Thyroid gland (tissue), 4 donors: ENCODE measurements at regions not wholly inside any gene's neighbourhood (a gene's known extent, or its start where the extent isn't known, plus 50 kb on each side); places are given as distances from the start of the nearest gene placed in this dataset.

ENCODE experiments used
- DNase-seq, 2 donors: peaks; one replicate each; pipeline ENCODE4 v3.0.0-alpha.2; 2019
- H3K27ac ChIP-seq, 3 donors: fragments of 200-600 bp; sonication (generic); 1 replicate in 2 of 3; 2 replicates in 1 of 3; pipeline ENCODE4 v1.5.1; 2016 to 2019; ENCODE audit warnings: mild to moderate bottlenecking in 1 of 3, moderate library complexity in 1 of 3
- H3K27me3 ChIP-seq: fragments of 200-600 bp; sonication (generic); one replicate; pipeline ENCODE4 v1.5.1; 2019
- H3K36me3 ChIP-seq, 2 donors: fragments of 200-600 bp; sonication (generic); one replicate each; pipeline ENCODE4 v1.5.1; 2016 to 2019
- H3K4me1 ChIP-seq, 2 donors: fragments of 200-600 bp; sonication (generic); one replicate each; pipeline ENCODE4 v1.5.1; 2017 to 2019
- H3K4me3 ChIP-seq, 3 donors: fragments of 200-600 bp; sonication (generic); replicated peaks in 1 of 3; 1 replicate in 2 of 3; 2 replicates in 1 of 3; pipeline ENCODE4 v1.5.1; 2016; ENCODE audit warnings: mild to moderate bottlenecking in 1 of 3
- H3K9me3 ChIP-seq: fragments of 200-600 bp; sonication (generic); one replicate; pipeline ENCODE4 v1.5.1; 2017
- POLR2A ChIP-seq, 2 donors: fragments of 450-650 bp; IDR thresholded peaks; one replicate each; pipeline ENCODE4 v1.6.1; 2017; ENCODE audit warnings: antibody characterized with exemption in 2 of 2, mild to moderate bottlenecking in 2 of 2, moderate library complexity in 1 of 2
- WGBS, 2 donors: methylation state at CpG; one replicate each; pipeline ENCODE4 v1.1.5; 2017; 5-methylcytosine and 5-hydroxymethylcytosine counted together
- intact Hi-C: fragments of 100-400 bp; cut with DNase I; formaldehyde crosslinking; loops from one replicate; pipeline ENCODE4 v1.15.1; 2023
- TF ChIP-seq, protein P1 (sequence below), 6 experiments: fragments of 200-600 bp in 3 of 6; fragments of 450-650 bp in 3 of 6; sonication (generic) in 3 of 6; IDR thresholded peaks; one replicate each; pipeline ENCODE4 v1.5.1; 2016 to 2019; ENCODE audit warnings: antibody characterized with exemption in 6 of 6, mild to moderate bottlenecking in 2 of 6, inconsistent platforms in 1 of 6, moderate library complexity in 1 of 6

DNA sequence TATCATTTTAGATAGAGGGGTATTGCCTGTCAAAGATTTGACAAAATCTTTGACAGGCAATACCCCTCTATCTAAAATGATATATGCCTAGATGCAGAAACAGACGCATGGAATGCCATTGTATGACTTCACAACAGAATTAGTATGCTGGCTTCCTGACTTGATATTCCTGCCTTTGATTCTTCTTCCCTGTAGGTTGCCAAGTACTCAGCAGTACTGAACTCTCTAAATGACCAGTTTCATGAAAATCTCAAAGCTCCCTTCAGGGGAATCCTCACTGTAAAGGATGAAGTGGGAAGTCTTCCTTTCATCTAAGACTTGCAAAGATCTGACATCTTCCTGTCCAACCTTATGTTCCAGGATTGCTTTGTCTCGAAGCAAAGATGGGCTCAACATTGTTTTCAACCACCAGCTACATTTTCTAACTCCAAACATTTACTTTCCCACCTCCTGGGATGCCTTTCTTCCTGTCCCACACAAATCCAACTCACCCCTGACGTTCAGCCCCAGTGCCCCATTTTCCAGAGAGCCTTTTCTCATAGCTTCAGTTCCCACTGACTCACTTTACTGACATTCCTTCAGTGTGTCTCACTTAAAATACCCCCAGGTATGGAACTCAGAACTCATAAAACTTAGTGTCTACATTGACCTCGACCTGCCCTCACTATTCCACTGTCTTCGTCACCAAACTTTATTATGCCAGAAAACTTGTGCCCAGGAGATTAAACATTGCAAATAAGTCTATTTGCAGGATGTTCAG lies 67.3 kb upstream of the KCNJ6 start:
- WGBS, 2 donors, result 58 to 59% methylated on average over 5 of the region's 5 CpGs
- Histone ChIP-seq H3K4me1 (no peaks in the 10 kb centered on the region), H3K27me3 (no peaks in the 10 kb centered on the region), H3K9me3 (no peaks in the 10 kb centered on the region), H3K36me3 (no peaks in the 10 kb centered on the region), H3K27ac (no peak overlapping the region), H3K4me3 (no peak overlapping the region)
- no peak for TF ChIP-seq POLR2A (IDR thresholded peaks at IDR 0.05)
- TF ChIP-seq, protein P1, sequence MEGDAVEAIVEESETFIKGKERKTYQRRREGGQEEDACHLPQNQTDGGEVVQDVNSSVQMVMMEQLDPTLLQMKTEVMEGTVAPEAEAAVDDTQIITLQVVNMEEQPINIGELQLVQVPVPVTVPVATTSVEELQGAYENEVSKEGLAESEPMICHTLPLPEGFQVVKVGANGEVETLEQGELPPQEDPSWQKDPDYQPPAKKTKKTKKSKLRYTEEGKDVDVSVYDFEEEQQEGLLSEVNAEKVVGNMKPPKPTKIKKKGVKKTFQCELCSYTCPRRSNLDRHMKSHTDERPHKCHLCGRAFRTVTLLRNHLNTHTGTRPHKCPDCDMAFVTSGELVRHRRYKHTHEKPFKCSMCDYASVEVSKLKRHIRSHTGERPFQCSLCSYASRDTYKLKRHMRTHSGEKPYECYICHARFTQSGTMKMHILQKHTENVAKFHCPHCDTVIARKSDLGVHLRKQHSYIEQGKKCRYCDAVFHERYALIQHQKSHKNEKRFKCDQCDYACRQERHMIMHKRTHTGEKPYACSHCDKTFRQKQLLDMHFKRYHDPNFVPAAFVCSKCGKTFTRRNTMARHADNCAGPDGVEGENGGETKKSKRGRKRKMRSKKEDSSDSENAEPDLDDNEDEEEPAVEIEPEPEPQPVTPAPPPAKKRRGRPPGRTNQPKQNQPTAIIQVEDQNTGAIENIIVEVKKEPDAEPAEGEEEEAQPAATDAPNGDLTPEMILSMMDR (IDR thresholded peaks at IDR 0.05), result no peak
- intact Hi-C loops, result no loop called here
- no peak for DNase-seq

DNA sequence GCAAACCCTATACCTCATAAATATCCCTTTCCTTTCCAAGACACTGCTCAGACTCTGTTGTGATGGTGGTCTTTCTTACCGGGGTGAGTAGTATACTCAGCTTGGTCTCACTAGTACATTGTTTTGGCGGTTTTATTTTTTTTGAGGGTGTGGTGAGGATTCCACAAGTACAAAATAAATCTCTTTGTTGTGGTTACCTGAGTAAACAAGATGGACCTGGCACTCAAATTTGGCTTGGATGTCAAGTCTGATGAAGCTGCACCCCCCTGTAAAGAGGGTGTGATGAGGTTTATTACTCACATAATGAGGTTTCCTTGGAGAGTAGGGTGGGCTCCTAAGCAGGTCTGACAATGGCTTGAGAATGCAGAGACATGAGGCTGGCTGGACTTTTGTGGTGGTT lies 68.2 kb upstream of the KCNJ6 start:
- TF ChIP-seq, protein P1 (IDR thresholded peaks at IDR 0.05), result no peak
- no peak for TF ChIP-seq POLR2A (IDR thresholded peaks at IDR 0.05)
- no peaks in the 10 kb centered on the region for H3K27me3 ChIP-seq
- no peaks in the 10 kb centered on the region for H3K36me3 ChIP-seq
- no peak overlapping the region for H3K4me3 ChIP-seq
- H3K4me1 ChIP-seq, result no peaks in the 10 kb centered on the region
- WGBS, 2 donors, result 66 to 67% methylated on average over 2 of the region's 2 CpGs
- H3K9me3 ChIP-seq, result no peaks in the 10 kb centered on the region
- H3K27ac ChIP-seq, result no peak overlapping the region
- DNase-seq, result no peak
- intact Hi-C loops, result no loop called here

DNA sequence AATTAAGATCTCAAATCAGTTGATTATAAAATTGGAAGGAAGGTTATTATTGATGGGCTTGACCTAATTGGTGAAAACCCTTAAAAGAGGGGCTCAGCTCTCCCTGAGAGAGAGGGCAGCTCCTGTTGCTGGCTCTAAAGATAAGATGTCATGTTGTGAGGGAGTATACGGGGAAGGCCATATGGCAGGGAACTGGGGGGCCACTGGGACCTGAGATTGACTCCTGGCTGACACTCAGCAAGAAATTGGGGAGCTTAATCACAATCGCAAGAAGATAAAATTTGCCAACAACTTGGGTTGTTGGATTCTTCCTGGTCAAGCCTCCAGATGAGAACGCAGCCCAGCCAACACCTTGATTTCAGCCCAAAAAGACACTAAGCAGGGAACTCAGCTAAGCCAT lies 69.7 kb upstream of the KCNJ6 start:
- Histone ChIP-seq H3K36me3 (no peaks in the 10 kb centered on the region), H3K4me3 (no peak overlapping the region), H3K27ac (no peak overlapping the region), H3K4me1 (no peaks in the 10 kb centered on the region), H3K9me3 (no peaks in the 10 kb centered on the region), H3K27me3 (no peaks in the 10 kb centered on the region)
- intact Hi-C loops, result no loop called here
- 68 to 78% methylated on average over 3 of the region's 3 CpGs for WGBS, 2 donors
- no peak for TF ChIP-seq POLR2A (IDR thresholded peaks at IDR 0.05)
- TF ChIP-seq, protein P1 (IDR thresholded peaks at IDR 0.05), result no peak
- no peak for DNase-seq

DNA sequence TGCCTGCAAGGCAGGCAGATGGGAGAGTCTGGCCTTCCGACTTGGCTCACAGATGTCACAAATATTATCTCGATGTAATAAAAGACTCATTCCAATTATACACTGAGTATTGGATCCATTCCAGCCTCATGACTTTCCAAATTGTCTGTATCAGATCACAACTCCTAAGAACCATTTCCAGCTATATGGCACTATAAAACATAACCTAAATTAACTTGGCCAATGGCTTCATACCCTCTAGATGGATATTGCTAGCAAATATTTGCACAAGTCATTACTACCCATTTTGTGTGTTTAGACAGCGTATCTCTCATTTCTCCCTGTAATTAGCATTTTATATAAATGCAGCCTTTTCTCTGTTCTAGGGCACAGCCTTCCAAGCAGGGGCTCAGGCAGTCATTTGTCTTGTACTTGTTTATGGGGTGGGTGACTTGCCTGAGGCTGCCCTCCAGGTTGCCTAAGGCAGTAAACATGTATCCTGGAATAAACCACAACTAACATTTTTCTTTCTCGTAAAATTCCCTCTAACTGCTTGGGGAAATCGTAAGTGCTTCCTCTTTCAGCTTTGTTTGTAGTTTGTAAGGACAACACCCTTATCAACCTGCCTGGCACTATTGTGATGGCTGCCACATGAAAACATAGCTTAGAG lies 70.6 kb upstream of the KCNJ6 start:
- H3K36me3 ChIP-seq, result no peaks in the 10 kb centered on the region
- H3K4me1 ChIP-seq, result no peaks in the 10 kb centered on the region
- no peaks in the 10 kb centered on the region for H3K9me3 ChIP-seq
- intact Hi-C loops, result no loop called here
- 81 to 82% methylated on average over 5 of the region's 5 CpGs for WGBS, 2 donors
- H3K27me3 ChIP-seq, result no peaks in the 10 kb centered on the region
- no peak overlapping the region for H3K4me3 ChIP-seq
- H3K27ac ChIP-seq, result no peak overlapping the region
- no peak for DNase-seq
- TF ChIP-seq, protein P1 (IDR thresholded peaks at IDR 0.05), result no peak
- TF ChIP-seq POLR2A (IDR thresholded peaks at IDR 0.05), result no peak

DNA sequence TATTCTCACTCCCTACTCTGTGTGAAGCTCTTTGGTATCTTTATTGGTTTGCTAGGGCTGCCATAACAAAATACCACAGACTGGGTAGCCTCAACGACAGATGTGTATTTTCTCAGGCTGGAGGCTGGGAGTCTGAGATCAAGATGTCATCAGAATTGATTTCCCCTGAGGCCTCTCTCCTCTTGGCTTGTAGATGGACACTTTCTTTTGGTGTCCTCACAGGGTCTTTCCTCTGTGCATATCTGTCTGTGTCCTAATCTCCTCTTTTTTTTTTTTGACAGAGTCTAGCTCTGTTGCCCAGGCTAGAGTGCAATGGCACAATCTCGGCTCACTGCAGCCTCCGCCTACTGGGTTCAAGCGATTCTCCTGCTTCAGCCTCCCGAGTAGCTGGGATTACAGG lies 71.4 kb upstream of the KCNJ6 start:
- no peak overlapping the region for H3K4me3 ChIP-seq
- H3K36me3 ChIP-seq, result no peaks in the 10 kb centered on the region
- no peaks in the 10 kb centered on the region for H3K4me1 ChIP-seq
- WGBS, 2 donors, result 88 to 91% methylated on average over 5 of the region's 5 CpGs
- no peak overlapping the region for H3K27ac ChIP-seq
- H3K9me3 ChIP-seq, result no peaks in the 10 kb centered on the region
- no peak for TF ChIP-seq POLR2A (IDR thresholded peaks at IDR 0.05)
- TF ChIP-seq, protein P1 (IDR thresholded peaks at IDR 0.05), result no peak
- intact Hi-C loops, result no loop called here
- H3K27me3 ChIP-seq, result no peaks in the 10 kb centered on the region
- no peak for DNase-seq
